22Rv1 (cell line): ENCODE measurements at regions not wholly inside any gene's neighbourhood (a gene's known extent, or its start where the extent isn't known, plus 50 kb on each side); places are given as distances from the start of the nearest gene placed in this dataset.

Experiments used
- H3K27ac ChIP-seq: fragments of 450-650 bp; 2 replicates; pipeline ENCODE4 v1.5.1; 2017
- CTCF ChIP-seq: fragments of 450-650 bp; IDR thresholded peaks from 2 replicates; pipeline ENCODE4 v1.5.1; 2017; ENCODE audit warnings: mild to moderate bottlenecking
- ZFX ChIP-seq: fragments of 450-650 bp; IDR thresholded peaks from 2 replicates; pipeline ENCODE4 v1.6.1; 2017; ENCODE audit warnings: antibody characterized with exemption, borderline replicate concordance

DNA sequence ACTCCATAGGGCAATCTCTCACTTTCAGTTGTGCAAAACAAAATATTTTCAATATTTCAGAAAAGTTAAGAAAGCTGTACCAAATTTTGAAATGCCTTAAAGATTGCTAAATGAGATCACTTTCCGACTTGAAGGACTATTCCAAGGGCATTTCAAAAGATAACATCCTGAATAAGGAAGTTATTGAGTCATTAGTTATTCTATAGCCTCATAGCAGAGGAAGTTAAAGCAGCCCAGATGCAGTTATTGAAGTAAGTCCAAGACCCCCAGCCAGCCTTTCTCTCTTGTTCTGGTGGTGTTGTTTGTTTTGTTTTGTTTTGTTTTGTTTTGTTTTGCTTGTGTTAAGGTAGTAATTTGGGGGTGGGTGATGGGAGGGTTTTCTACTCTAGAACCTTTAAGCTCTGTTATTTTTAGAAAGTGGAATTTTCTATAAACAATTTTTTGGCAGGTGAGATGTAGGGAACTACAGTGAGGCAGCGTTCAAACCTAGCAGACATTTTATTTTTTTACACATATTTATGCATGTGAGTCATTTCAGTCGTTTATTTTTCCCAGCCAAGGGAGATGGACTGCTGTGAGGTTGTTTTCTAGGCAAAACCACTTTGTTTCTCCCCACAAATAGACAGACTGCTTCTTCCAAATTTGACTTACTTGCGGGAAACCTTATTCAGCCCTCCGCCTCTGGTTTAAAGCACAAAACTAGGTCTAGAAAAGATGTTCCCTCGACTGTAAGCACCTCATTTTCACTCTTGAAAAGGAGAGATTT is 216.3 kb upstream of the ARPP21 start:
- TF ChIP-seq CTCF (no peak), ZFX (no peak)
- no peak overlapping the region for H3K27ac ChIP-seq

DNA sequence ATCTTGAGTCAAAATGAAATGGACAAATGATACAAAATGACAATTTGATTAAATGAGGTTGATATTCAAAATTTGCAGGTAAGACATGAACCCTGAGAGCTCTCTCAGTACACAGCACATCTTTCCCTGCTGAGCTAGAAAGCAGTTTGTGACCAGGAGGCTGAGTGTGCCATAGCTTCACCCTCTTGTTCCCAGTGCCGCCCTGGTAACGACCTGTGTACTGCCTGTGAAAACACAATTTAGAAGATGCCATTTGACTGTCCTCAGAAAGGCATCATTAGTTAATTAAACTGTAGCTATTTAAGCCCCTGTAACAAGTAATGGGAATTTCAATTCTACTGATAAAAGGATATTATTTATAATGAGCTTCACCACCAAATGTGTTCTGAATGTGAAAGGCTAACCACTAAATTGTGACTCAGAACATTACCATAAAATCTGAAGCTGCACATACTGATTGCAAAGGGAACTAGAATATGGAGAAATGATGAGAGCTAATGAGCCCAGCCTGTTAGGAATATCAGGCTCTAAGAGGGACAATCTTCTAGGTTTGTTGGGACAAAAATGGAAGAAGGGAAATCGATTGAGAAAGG is 212.9 kb upstream of the ARPP21 start:
- H3K27ac ChIP-seq = no peak overlapping the region
- TF ChIP-seq CTCF (no peak), ZFX (no peak)

DNA sequence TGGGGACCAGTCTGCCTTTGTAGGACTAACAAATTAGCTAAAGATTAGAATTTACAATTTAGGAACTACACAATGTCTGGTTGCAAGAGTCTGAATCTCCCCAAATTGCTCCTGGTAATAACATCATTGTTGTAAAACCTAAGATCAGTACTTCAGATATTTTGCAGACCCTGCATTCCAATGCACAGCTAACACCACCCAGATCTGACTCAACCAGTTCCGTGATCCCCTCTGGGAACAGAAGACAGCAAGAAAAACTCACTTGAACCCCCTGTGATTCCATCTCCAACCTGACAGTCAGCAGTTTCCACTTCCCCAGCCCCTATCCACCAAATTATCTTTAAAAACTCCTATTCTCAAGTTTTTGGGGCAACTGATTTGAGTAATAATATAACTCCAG is 201.9 kb upstream of the ARPP21 start:
- no peak overlapping the region for H3K27ac ChIP-seq
- TF ChIP-seq CTCF (no peak), ZFX (no peak)

DNA sequence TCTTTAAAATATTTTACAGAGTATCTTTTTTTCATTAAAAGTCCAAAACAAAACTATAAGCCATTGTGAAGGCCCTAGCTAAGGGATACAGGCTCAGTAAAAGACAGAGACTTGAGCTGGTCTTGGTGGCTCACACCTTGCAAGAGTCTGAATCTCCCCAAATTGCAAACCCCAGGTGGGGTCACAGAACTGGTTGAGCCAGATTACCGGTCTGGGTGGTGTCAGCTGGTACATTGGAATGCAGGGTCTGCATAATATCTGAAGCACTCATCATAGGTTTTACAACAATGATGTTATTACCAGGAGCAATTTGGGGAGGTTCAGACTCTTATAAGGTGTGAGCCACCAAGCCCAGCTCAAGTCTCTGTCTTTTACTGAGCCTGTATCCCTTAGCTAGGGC is 201.2 kb upstream of the ARPP21 start:
- no peak overlapping the region for H3K27ac ChIP-seq
- TF ChIP-seq ZFX = no peak
- no peak for TF ChIP-seq CTCF

DNA sequence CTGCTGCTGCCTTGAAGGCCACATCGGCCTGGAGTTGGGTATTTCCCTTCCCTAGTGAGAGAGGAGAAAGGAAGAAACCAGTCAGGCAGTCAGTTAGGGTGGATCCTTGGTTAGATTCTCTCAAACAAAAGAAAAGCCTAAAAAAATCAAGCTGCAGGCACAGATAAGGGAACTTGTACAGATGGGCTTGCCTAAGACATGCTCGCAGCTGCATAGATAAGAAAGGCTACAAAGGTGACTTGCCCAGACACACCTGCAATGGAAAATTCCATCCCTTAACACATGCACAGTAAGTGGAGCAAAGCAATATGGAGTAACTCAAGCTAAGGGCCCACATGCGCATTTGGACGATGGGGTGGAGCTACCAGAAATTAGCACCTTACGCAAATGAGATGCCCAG is 199.7 kb upstream of the ARPP21 start:
- no peak overlapping the region for H3K27ac ChIP-seq
- TF ChIP-seq CTCF (no peak), ZFX (no peak)

DNA sequence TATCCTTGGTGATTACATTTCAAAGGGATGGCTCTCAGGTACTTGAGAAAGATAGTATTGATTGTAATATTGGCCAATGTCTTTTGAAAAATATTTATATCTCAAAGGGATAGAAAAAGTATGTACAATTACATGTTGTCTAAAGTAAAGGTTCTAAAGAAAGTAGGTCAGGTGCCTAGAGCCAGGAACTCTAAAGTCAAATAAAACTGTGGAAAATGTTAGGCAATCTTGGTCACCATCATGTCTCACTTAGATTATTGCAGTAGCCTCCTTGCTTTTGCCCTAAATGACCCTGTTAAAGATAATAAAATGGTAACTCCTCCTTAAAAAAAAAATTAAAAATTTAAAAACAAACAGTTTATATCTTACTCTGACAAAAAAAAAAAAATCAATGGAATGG is 198.5 kb upstream of the ARPP21 start:
- no peak overlapping the region for H3K27ac ChIP-seq
- TF ChIP-seq ZFX (no peak), CTCF (no peak)

DNA sequence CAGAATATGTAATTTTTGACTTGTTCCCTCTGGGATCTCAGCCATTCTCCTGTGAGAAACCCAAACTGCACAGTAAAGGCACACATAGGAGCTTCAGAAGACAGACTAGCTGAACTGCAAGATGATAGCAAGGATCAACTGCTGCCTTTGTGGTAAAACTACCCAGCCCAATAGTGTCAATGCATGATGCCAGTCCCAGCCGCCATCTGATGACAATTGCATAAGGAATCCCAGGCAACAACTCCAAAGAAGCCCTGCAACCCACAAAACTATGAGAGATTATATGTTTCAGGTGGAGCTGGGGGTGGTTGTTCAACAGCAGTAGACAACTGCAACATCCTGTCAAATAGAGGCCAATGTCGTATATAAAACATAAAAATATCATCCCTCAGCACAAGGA is 192.4 kb upstream of the ARPP21 start:
- no peak for TF ChIP-seq CTCF
- no peak for TF ChIP-seq ZFX
- no peak overlapping the region for H3K27ac ChIP-seq
